ENCODE measurements at regions not wholly inside any gene's neighbourhood (a gene's known extent, or its start where the extent isn't known, plus 50 kb on each side); places are given as distances from the start of the nearest gene placed in this dataset.

DNA sequence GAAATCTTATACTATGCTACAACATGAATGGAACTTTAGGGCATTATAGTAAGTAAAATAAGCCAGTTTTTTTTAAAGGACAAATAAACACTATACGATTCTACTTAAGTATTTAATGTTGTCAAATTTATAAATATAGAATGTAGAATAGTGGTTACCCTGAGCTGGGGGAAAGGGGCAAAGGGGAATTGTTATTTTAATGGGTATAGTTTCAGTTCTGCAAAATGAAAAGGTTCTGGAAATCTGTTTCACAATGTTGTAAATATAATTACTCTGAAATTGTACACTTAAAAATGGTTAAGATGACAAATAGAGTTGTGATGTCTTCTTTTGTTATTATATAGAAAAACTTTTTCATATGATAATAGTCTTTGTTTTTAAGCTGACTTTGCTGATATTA, 366.3 kb downstream of the MRPL39 start:
- ChIA-PET POLR2A (no interaction called here), CTCF (no interaction called here)
- TF ChIP-seq ZNF623 (tag by site-specific recombination; IDR thresholded peaks at IDR 0.05) (no peak), ZNF48 (tag by site-specific recombination; IDR thresholded peaks at IDR 0.05) (no peak), ZNF658 (tag by site-specific recombination; IDR thresholded peaks at IDR 0.05) (no peak), ZXDB (tag by site-specific recombination; IDR thresholded peaks at IDR 0.05) (no peak), SP3 (tag by site-specific recombination; IDR thresholded peaks at IDR 0.05) (no peak), OSR2 (tag by site-specific recombination; IDR thresholded peaks at IDR 0.05) (no peak), ZNF600 (tag by site-specific recombination; IDR thresholded peaks at IDR 0.05) (no peak), ZNF169 (tag by site-specific recombination; IDR thresholded peaks at IDR 0.05) (no peak), ZNF473 (tag by site-specific recombination; IDR thresholded peaks at IDR 0.05) (no peak), ZNF174 (tag by site-specific recombination; IDR thresholded peaks at IDR 0.05) (no peak), KLF9 (tag by site-specific recombination; IDR thresholded peaks at IDR 0.05; ENCODE audit: low read depth) (no peak), ZFHX2 (tag by site-specific recombination; conservative IDR thresholded peaks at IDR 0.05) (no peak), GLIS2 (tag by site-specific recombination; IDR thresholded peaks at IDR 0.05) (no peak), ZNF837 (tag by site-specific recombination; IDR thresholded peaks at IDR 0.05) (no peak), ZNF211 (tag by site-specific recombination; IDR thresholded peaks at IDR 0.05; ENCODE audit: low read depth) (no peak)
- TF ChIP-seq, protein P1, sequence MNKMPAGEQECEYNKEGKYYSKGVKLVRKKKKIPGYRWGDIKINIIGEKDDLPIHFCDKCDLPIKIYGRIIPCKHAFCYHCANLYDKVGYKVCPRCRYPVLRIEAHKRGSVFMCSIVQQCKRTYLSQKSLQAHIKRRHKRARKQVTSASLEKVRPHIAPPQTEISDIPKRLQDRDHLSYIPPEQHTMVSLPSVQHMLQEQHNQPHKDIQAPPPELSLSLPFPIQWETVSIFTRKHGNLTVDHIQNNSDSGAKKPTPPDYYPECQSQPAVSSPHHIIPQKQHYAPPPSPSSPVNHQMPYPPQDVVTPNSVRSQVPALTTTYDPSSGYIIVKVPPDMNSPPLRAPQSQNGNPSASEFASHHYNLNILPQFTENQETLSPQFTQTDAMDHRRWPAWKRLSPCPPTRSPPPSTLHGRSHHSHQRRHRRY (tag by site-specific recombination; IDR thresholded peaks at IDR 0.05): no peak
- TF ChIP-seq, protein P2, sequence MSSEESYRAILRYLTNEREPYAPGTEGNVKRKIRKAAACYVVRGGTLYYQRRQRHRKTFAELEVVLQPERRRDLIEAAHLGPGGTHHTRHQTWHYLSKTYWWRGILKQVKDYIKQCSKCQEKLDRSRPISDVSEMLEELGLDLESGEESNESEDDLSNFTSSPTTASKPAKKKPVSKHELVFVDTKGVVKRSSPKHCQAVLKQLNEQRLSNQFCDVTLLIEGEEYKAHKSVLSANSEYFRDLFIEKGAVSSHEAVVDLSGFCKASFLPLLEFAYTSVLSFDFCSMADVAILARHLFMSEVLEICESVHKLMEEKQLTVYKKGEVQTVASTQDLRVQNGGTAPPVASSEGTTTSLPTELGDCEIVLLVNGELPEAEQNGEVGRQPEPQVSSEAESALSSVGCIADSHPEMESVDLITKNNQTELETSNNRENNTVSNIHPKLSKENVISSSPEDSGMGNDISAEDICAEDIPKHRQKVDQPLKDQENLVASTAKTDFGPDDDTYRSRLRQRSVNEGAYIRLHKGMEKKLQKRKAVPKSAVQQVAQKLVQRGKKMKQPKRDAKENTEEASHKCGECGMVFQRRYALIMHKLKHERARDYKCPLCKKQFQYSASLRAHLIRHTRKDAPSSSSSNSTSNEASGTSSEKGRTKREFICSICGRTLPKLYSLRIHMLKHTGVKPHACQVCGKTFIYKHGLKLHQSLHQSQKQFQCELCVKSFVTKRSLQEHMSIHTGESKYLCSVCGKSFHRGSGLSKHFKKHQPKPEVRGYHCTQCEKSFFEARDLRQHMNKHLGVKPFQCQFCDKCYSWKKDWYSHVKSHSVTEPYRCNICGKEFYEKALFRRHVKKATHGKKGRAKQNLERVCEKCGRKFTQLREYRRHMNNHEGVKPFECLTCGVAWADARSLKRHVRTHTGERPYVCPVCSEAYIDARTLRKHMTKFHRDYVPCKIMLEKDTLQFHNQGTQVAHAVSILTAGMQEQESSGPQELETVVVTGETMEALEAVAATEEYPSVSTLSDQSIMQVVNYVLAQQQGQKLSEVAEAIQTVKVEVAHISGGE (tag by site-specific recombination; conservative IDR thresholded peaks at IDR 0.05; ENCODE audit: low read depth): no peak
- Histone ChIP-seq H3K36me3 (ENCODE audit: control insufficient read depth in 2 of 2, insufficient read depth in 1 of 2, low read length in 2 of 2) (no peaks in the 10 kb centered on the region), H3K4me3 (ENCODE audit: low read depth, low read length) (no peak overlapping the region), H3K27ac (ENCODE audit: extremely low read depth, low read depth, low read length) (no peak overlapping the region), H3K4me1 (ENCODE audit: control insufficient read depth, insufficient read depth, low read length) (no peaks in the 10 kb centered on the region), H3K9me3 (ENCODE audit: control insufficient read depth, insufficient read depth, low read depth, low read length) (no peaks in the 10 kb centered on the region)

DNA sequence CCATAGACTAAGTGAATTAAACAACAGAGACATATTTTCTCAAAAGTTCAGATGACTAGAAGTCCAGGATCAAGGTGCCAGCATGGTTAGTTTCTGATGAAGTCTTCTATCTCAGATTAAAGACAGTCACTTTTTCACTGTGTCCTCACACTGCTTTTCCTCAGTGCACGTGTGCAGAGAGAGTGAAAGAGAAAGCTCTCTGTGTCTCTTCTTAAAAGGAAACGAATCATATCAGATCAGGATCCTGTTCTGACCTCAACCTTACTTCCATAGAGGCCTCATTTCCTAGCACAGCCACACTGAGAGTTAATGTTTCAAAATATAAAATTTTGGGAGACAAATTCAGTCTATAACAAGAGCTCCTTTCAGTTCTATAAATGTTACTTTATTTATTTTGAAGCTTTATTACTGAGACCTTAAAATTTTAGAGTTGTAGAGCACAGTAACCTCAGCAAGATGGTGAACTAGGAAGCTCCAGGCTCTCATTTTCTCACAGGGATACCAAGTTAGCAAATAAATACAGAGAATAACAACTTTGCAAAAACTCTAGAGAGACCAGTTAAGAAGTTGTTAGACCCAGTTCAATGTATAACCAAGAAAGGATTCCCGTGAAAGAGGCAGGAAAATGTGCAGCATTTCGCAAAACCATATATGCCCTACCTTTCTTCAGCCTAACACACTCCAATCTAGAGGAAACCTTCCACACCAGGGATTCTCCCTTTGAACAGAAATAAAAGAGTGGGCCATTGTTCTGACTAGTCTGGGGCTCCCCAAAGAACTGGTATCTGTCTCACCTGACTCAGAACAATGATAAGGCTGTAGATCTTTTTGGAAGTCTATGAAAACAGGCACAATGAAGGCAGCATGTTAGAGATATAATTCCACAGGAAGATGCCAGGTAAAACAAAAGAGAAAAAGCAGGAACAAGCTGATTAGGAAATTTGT, 372.2 kb downstream of the MRPL39 start:
- ChIA-PET POLR2A (no interaction called here), CTCF (no interaction called here)
- Histone ChIP-seq H3K4me1 (ENCODE audit: control insufficient read depth, insufficient read depth, low read length) (no peaks in the 10 kb centered on the region), H3K27ac (ENCODE audit: extremely low read depth, low read depth, low read length) (no peak overlapping the region), H3K36me3 (ENCODE audit: control insufficient read depth in 2 of 2, insufficient read depth in 1 of 2, low read length in 2 of 2) (no peaks in the 10 kb centered on the region), H3K4me3 (ENCODE audit: low read depth, low read length) (no peak overlapping the region), H3K9me3 (ENCODE audit: control insufficient read depth, insufficient read depth, low read depth, low read length) (no peaks in the 10 kb centered on the region)
- TF ChIP-seq ZNF132 (tag by site-specific recombination; IDR thresholded peaks at IDR 0.05; ENCODE audit: borderline replicate concordance) (no peak), HOXC10 (CRISPR knock-in tag; IDR thresholded peaks at IDR 0.05) (no peak), ZNF596 (tag by site-specific recombination; IDR thresholded peaks at IDR 0.05) (no peak), ZNF473 (tag by site-specific recombination; IDR thresholded peaks at IDR 0.05) (no peak), ZNF311 (tag by site-specific recombination; IDR thresholded peaks at IDR 0.05; ENCODE audit: borderline replicate concordance) (no peak), KLF8 (tag by site-specific recombination; IDR thresholded peaks at IDR 0.05) (no peak), ZNF510 (tag by site-specific recombination; IDR thresholded peaks at IDR 0.05; ENCODE audit: insufficient replicate concordance) (no peak), ZNF555 (tag by site-specific recombination; conservative IDR thresholded peaks at IDR 0.05) (no peak), ZNF184 (tag by site-specific recombination; IDR thresholded peaks at IDR 0.05) (no peak), ZBTB20 (tag by site-specific recombination; IDR thresholded peaks at IDR 0.05) (no peak), ZNF768 (tag by site-specific recombination; IDR thresholded peaks at IDR 0.05) (no peak)

Data from HEK293 (cell line).